CD4-positive, CD25-positive, alpha-beta regulatory T cell (primary cell): ENCODE measurements at regions not wholly inside any gene's neighbourhood (a gene's known extent, or its start where the extent isn't known, plus 50 kb on each side); places are given as distances from the start of the nearest gene placed in this dataset.

Experiments used
- ATAC-seq, 2 donors: fragments of 150-1000 bp; cut with Tn5 transposase; one replicate each; pipeline ENCODE4 v1.10.0; 2021; ENCODE audit warnings: low read depth in 2 of 2, moderate number of reproducible peaks in 2 of 2, moderate library complexity in 1 of 2
- DNase-seq, 3 donors: peaks; one replicate each; pipeline versions ENCODE4 v3.0.0 to v3.0.0-alpha.2; 2012 to 2022; ENCODE audit warnings: mixed read lengths in 1 of 3
- H3K27ac ChIP-seq: one replicate; pipeline ENCODE4 v1.7.0; 2013; ENCODE audit warnings: mild to moderate bottlenecking, low read length; ENCODE audit not compliant: insufficient read depth, poor library complexity, severe bottlenecking
- H3K27me3 ChIP-seq: one replicate; pipeline ENCODE4 v1.7.0; 2013; ENCODE audit warnings: low read length; ENCODE audit not compliant: control insufficient read depth, insufficient read depth
- H3K36me3 ChIP-seq: one replicate; pipeline ENCODE4 v1.7.0; 2013; ENCODE audit warnings: mild to moderate bottlenecking, low read length, moderate library complexity; ENCODE audit not compliant: control insufficient read depth, insufficient read depth
- H3K4me1 ChIP-seq: 2 replicates; pipeline ENCODE4 v1.7.0; 2013; ENCODE audit warnings: mild to moderate bottlenecking, low read length; ENCODE audit not compliant: insufficient read depth, control insufficient read depth, poor library complexity, severe bottlenecking
- H3K4me3 ChIP-seq: one replicate; pipeline ENCODE4 v1.7.0; 2013; ENCODE audit warnings: low read depth, mild to moderate bottlenecking, low read length, moderate library complexity
- H3K9me3 ChIP-seq, 2 experiments: 1 replicate in 1 of 2; 2 replicates in 1 of 2; pipeline ENCODE4 v1.7.0; 2013; ENCODE audit warnings: low read length in 2 of 2, mild to moderate bottlenecking in 1 of 2, moderate library complexity in 1 of 2; ENCODE audit not compliant: control insufficient read depth in 2 of 2
- H3K27ac Mint-ChIP-seq, 3 donors: one replicate each; pipeline ENCODE4 v1.8.0; 2020 to 2022; ENCODE audit warnings: mild to moderate bottlenecking in 3 of 3, mixed read lengths in 3 of 3, moderate library complexity in 2 of 3
- H3K27me3 Mint-ChIP-seq: one replicate; pipeline ENCODE4 v1.8.0; 2022; ENCODE audit warnings: mild to moderate bottlenecking, mixed read lengths
- H3K36me3 Mint-ChIP-seq: one replicate; pipeline ENCODE4 v1.8.0; 2020; ENCODE audit warnings: mixed read lengths
- H3K4me1 Mint-ChIP-seq, 4 donors: one replicate each; pipeline ENCODE4 v1.8.0; 2020 to 2022; ENCODE audit warnings: mixed read lengths in 4 of 4, mild to moderate bottlenecking in 1 of 4
- H3K4me3 Mint-ChIP-seq, 4 donors: one replicate each; pipeline ENCODE4 v1.8.0; 2020 to 2022; ENCODE audit warnings: mild to moderate bottlenecking in 4 of 4, mixed read lengths in 4 of 4, moderate library complexity in 3 of 4
- H3K9me3 Mint-ChIP-seq, 7 donors: one replicate each; pipeline ENCODE4 v1.8.0; 2020 to 2022; ENCODE audit warnings: mixed read lengths in 7 of 7, mild to moderate bottlenecking in 3 of 7, moderate library complexity in 2 of 7

- Histone ChIP-seq H3K9me3 (no peaks in the 10 kb centered on the region), H3K4me3 (no peak overlapping the region), H3K4me1 (no peaks in the 10 kb centered on the region), H3K36me3 (no peaks in the 10 kb centered on the region), H3K27me3 (no peaks in the 10 kb centered on the region), H3K27ac (no peak overlapping the region)
- Mint-ChIP-seq H3K36me3 (no peaks in the 10 kb centered on the region), H3K9me3 (peaks cover 4 to 16% (median 7%) of the 10 kb centered on the region in 7 donors), H3K4me3 (no peak overlapping the region), H3K4me1 (no peaks in the 10 kb centered on the region), H3K27me3 (no peaks in the 10 kb centered on the region), H3K27ac (peak overlapping the region in 1 of 3 donors; percentile 34)
- ATAC-seq = no peak
- DNase-seq = no peak
Measured at GRCh38 chr11:80194016-80194415, 753.2 kb upstream of the TENM4 start.

- Histone ChIP-seq H3K9me3 (no peaks in the 10 kb centered on the region), H3K27me3 (no peaks in the 10 kb centered on the region), H3K36me3 (no peaks in the 10 kb centered on the region), H3K4me3 (no peak overlapping the region), H3K27ac (no peak overlapping the region), H3K4me1 (no peaks in the 10 kb centered on the region)
- no peak for DNase-seq
- H3K27me3 Mint-ChIP-seq = no peaks in the 10 kb centered on the region
- no peak for ATAC-seq
- H3K9me3 Mint-ChIP-seq = peaks cover 2 to 22% (median 9%) of the 10 kb centered on the region in 7 donors
- no peak overlapping the region for H3K27ac Mint-ChIP-seq
- no peaks in the 10 kb centered on the region for H3K36me3 Mint-ChIP-seq
- no peak overlapping the region for H3K4me3 Mint-ChIP-seq
- no peaks in the 10 kb centered on the region for H3K4me1 Mint-ChIP-seq
Measured at GRCh38 chr11:80188076-80188627, 747.3 kb upstream of the TENM4 start.

- Mint-ChIP-seq H3K27me3 (no peaks in the 10 kb centered on the region), H3K36me3 (no peaks in the 10 kb centered on the region), H3K4me1 (no peaks in the 10 kb centered on the region), H3K9me3 (peaks cover 2 to 21% (median 9%) of the 10 kb centered on the region in 7 donors), H3K4me3 (no peak overlapping the region), H3K27ac (no peak overlapping the region)
- Histone ChIP-seq H3K4me3 (no peak overlapping the region), H3K36me3 (no peaks in the 10 kb centered on the region), H3K27me3 (no peaks in the 10 kb centered on the region), H3K9me3 (peaks cover 0 to 2% of the 10 kb centered on the region in 2 experiments), H3K27ac (no peak overlapping the region), H3K4me1 (no peaks in the 10 kb centered on the region)
- no peak for DNase-seq
- no peak for ATAC-seq
Measured at GRCh38 chr11:80186692-80187091, 745.9 kb upstream of the TENM4 start.

- Histone ChIP-seq H3K4me1 (no peaks in the 10 kb centered on the region), H3K9me3 (peaks cover 0 to 2% of the 10 kb centered on the region in 2 experiments), H3K27me3 (no peaks in the 10 kb centered on the region), H3K4me3 (no peak overlapping the region), H3K27ac (no peak overlapping the region), H3K36me3 (no peaks in the 10 kb centered on the region)
- DNase-seq = no peak
- Mint-ChIP-seq H3K4me1 (no peaks in the 10 kb centered on the region), H3K27me3 (peaks cover 4% of the 10 kb centered on the region), H3K36me3 (no peaks in the 10 kb centered on the region), H3K4me3 (no peak overlapping the region), H3K9me3 (peaks cover 2 to 21% (median 13%) of the 10 kb centered on the region in 7 donors), H3K27ac (no peak overlapping the region)
- ATAC-seq = no peak
Measured at GRCh38 chr11:80182901-80183300, 742.1 kb upstream of the TENM4 start.

GRCh38 chr11:80173371-80174136 is 732.7 kb upstream of the TENM4 start:
- H3K9me3 ChIP-seq = peaks cover 0 to 2% of the 10 kb centered on the region in 2 experiments
- Mint-ChIP-seq H3K9me3 (peaks cover 3 to 20% (median 8%) of the 10 kb centered on the region in 7 donors), H3K27me3 (peaks cover 3% of the 10 kb centered on the region), H3K4me1 (no peaks in the 10 kb centered on the region), H3K4me3 (no peak overlapping the region), H3K27ac (no peak overlapping the region), H3K36me3 (no peaks in the 10 kb centered on the region)
- no peak overlapping the region for H3K4me3 ChIP-seq
- no peaks in the 10 kb centered on the region for H3K4me1 ChIP-seq
- DNase-seq = no peak
- no peak for ATAC-seq
- no peaks in the 10 kb centered on the region for H3K36me3 ChIP-seq
- H3K27ac ChIP-seq = no peak overlapping the region
- H3K27me3 ChIP-seq = no peaks in the 10 kb centered on the region

- Mint-ChIP-seq H3K4me3 (no peak overlapping the region), H3K36me3 (no peaks in the 10 kb centered on the region), H3K27ac (no peak overlapping the region), H3K4me1 (no peaks in the 10 kb centered on the region), H3K27me3 (no peaks in the 10 kb centered on the region), H3K9me3 (peaks cover 3 to 30% (median 10%) of the 10 kb centered on the region in 7 donors)
- Histone ChIP-seq H3K9me3 (peaks cover 0 to 2% of the 10 kb centered on the region in 2 experiments), H3K36me3 (no peaks in the 10 kb centered on the region), H3K4me1 (no peaks in the 10 kb centered on the region), H3K4me3 (no peak overlapping the region), H3K27me3 (no peaks in the 10 kb centered on the region), H3K27ac (no peak overlapping the region)
- ATAC-seq (no peak), DNase-seq (no peak)
Measured at GRCh38 chr11:80168796-80169195, 728.0 kb upstream of the TENM4 start.

- no peak for DNase-seq
- no peak overlapping the region for H3K4me3 ChIP-seq
- H3K9me3 ChIP-seq = no peaks in the 10 kb centered on the region
- Mint-ChIP-seq H3K4me3 (no peak overlapping the region), H3K36me3 (no peaks in the 10 kb centered on the region), H3K4me1 (no peaks in the 10 kb centered on the region), H3K27me3 (no peaks in the 10 kb centered on the region), H3K9me3 (peaks cover 3 to 33% (median 10%) of the 10 kb centered on the region in 7 donors), H3K27ac (no peak overlapping the region)
- H3K36me3 ChIP-seq = no peaks in the 10 kb centered on the region
- no peak for ATAC-seq
- H3K27ac ChIP-seq = no peak overlapping the region
- no peaks in the 10 kb centered on the region for H3K27me3 ChIP-seq
- H3K4me1 ChIP-seq = no peaks in the 10 kb centered on the region
Measured at GRCh38 chr11:80167766-80168165, 726.9 kb upstream of the TENM4 start.

GRCh38 chr11:80165744-80166143 is 724.9 kb upstream of the TENM4 start:
- ATAC-seq (no peak), DNase-seq (no peak)
- Histone ChIP-seq H3K27ac (no peak overlapping the region), H3K4me3 (no peak overlapping the region), H3K9me3 (no peaks in the 10 kb centered on the region), H3K36me3 (no peaks in the 10 kb centered on the region), H3K27me3 (no peaks in the 10 kb centered on the region), H3K4me1 (no peaks in the 10 kb centered on the region)
- no peak overlapping the region for H3K4me3 Mint-ChIP-seq
- peaks cover 1 to 17% (median 6%) of the 10 kb centered on the region in 7 donors for H3K9me3 Mint-ChIP-seq
- H3K27me3 Mint-ChIP-seq = no peaks in the 10 kb centered on the region
- no peaks in the 10 kb centered on the region for H3K4me1 Mint-ChIP-seq
- H3K36me3 Mint-ChIP-seq = no peaks in the 10 kb centered on the region
- H3K27ac Mint-ChIP-seq = no peak overlapping the region
